ENCODE measurements at regions not wholly inside any gene's neighbourhood (a gene's known extent, or its start where the extent isn't known, plus 50 kb on each side); places are given as distances from the start of the nearest gene placed in this dataset.

- TF ChIP-seq CTCF (IDR thresholded peaks at IDR 0.05; ENCODE audit: borderline replicate concordance, insufficient read depth, low read depth, low read length): no peak
- no peak overlapping the region for H3K4me3 ChIP-seq (ENCODE audit: low read depth, low read length)
These were observed 503.2 kb downstream of the CDH9 start for GRCh38 chr5:26535215-26535614.

- no peak for TF ChIP-seq CTCF (IDR thresholded peaks at IDR 0.05; ENCODE audit: borderline replicate concordance, insufficient read depth, low read depth, low read length)
- H3K4me3 ChIP-seq (ENCODE audit: low read depth, low read length): no peak overlapping the region
These were observed 508.1 kb downstream of the CDH9 start for GRCh38 chr5:26530305-26530704.

GRCh38 chr5:26519245-26519644, 519.1 kb downstream of the CDH9 start:
- no peak overlapping the region for H3K4me3 ChIP-seq (ENCODE audit: low read depth, low read length)
- TF ChIP-seq CTCF (IDR thresholded peaks at IDR 0.05; ENCODE audit: borderline replicate concordance, insufficient read depth, low read depth, low read length): no peak

GRCh38 chr5:26518065-26518464, 520.3 kb downstream of the CDH9 start:
- no peak for TF ChIP-seq CTCF (IDR thresholded peaks at IDR 0.05; ENCODE audit: borderline replicate concordance, insufficient read depth, low read depth, low read length)
- no peak overlapping the region for H3K4me3 ChIP-seq (ENCODE audit: low read depth, low read length)

- TF ChIP-seq CTCF (IDR thresholded peaks at IDR 0.05; ENCODE audit: borderline replicate concordance, insufficient read depth, low read depth, low read length): no peak
- H3K4me3 ChIP-seq (ENCODE audit: low read depth, low read length): no peak overlapping the region
These were observed 539.4 kb downstream of the CDH9 start for GRCh38 chr5:26498972-26499371.

GRCh38 chr5:26495437-26495836, 542.9 kb downstream of the CDH9 start:
- no peak for TF ChIP-seq CTCF (IDR thresholded peaks at IDR 0.05; ENCODE audit: borderline replicate concordance, insufficient read depth, low read depth, low read length)
- no peak overlapping the region for H3K4me3 ChIP-seq (ENCODE audit: low read depth, low read length)

- no peak overlapping the region for H3K4me3 ChIP-seq (ENCODE audit: low read depth, low read length)
- no peak for TF ChIP-seq CTCF (IDR thresholded peaks at IDR 0.05; ENCODE audit: borderline replicate concordance, insufficient read depth, low read depth, low read length)
These were observed 545.4 kb downstream of the CDH9 start for GRCh38 chr5:26492906-26493459.
